OCI-LY7 (cell line): ENCODE measurements at regions not wholly inside any gene's neighbourhood (a gene's known extent, or its start where the extent isn't known, plus 50 kb on each side); places are given as distances from the start of the nearest gene placed in this dataset.

ENCODE experiments used
- CTCF ChIP-seq: fragments of 200-600 bp; sonication (generic); conservative IDR thresholded peaks from 2 replicates; pipeline ENCODE4 v1.5.1; 2014; ENCODE audit warnings: mild to moderate bottlenecking, antibody characterized with exemption, low read length, moderate library complexity, mixed read lengths
- EZH2phosphoT487 ChIP-seq: fragments of 200-600 bp; sonication (generic); IDR thresholded peaks from 2 replicates; pipeline ENCODE4 v1.6.1; 2018; ENCODE audit warnings: low read depth, borderline replicate concordance, mild to moderate bottlenecking, mixed run types, antibody characterized with exemption, low read length, moderate library complexity, mixed read lengths

DNA sequence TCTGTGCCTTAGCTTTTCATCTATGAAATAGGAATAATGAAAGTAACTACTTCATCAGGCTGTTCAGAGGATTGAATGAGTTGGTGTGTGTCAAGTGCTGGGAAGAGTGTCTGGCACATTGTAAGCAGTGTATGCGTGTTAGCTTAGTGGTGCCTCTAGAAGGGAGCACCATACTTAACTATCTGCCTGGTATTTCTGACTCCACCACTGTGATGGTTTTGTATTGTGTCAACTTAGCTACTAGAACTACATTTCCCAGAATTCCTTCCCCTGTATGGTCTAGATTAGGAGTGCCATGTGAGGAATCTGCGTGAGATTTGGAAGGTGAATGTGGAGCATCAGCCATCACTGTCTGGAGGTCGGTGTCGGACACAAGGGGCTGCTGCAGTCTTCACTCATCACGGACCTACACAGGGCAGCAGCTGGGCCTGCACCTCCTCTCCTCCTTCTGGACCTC lies 115.4 kb upstream of the GALNT15 start:
- TF ChIP-seq CTCF (no peak), EZH2phosphoT487 (no peak)
